GM19193 (cell line): ENCODE measurements at regions not wholly inside any gene's neighbourhood (a gene's known extent, or its start where the extent isn't known, plus 50 kb on each side); places are given as distances from the start of the nearest gene placed in this dataset.

Source experiments
- POLR2A ChIP-seq: IDR thresholded peaks from 4 replicates; pipeline ENCODE4 v1.6.1; 2011; ENCODE audit not compliant: insufficient read depth, insufficient read length; ENCODE audit errors: extremely low read depth

- TF ChIP-seq POLR2A: no peak
These were observed 354.1 kb downstream of the SEC14L1 start for GRCh38 chr17:77494664-77495435.

GRCh38 chr17:77495575-77495974 lies 354.8 kb downstream of the SEC14L1 start:
- TF ChIP-seq POLR2A: no peak

- no peak for TF ChIP-seq POLR2A
These were observed 355.6 kb downstream of the SEC14L1 start for GRCh38 chr17:77496401-77496801.

- TF ChIP-seq POLR2A: no peak
These were observed 356.2 kb downstream of the SEC14L1 start for GRCh38 chr17:77496831-77497577.

- peak; percentile 4 for TF ChIP-seq POLR2A
These were observed 356.8 kb downstream of the SEC14L1 start for GRCh38 chr17:77497578-77497934.

GRCh38 chr17:77498091-77498741 lies 357.4 kb downstream of the SEC14L1 start:
- no peak for TF ChIP-seq POLR2A

GRCh38 chr17:77498791-77499698 lies 358.3 kb downstream of the SEC14L1 start:
- no peak for TF ChIP-seq POLR2A

GRCh38 chr17:77499699-77500435 lies 359.1 kb downstream of the SEC14L1 start:
- no peak for TF ChIP-seq POLR2A

GRCh38 chr17:77501101-77501566 lies 360.4 kb downstream of the SEC14L1 start:
- TF ChIP-seq POLR2A: no peak

GRCh38 chr17:77501751-77502625 lies 361.2 kb downstream of the SEC14L1 start:
- TF ChIP-seq POLR2A: no peak

- no peak for TF ChIP-seq POLR2A
These were observed 362.0 kb downstream of the SEC14L1 start for GRCh38 chr17:77502626-77503292.

GRCh38 chr17:77503293-77503655 lies 362.5 kb downstream of the SEC14L1 start:
- no peak for TF ChIP-seq POLR2A
